Brain microvascular endothelial cell (primary cell): ENCODE measurements at regions not wholly inside any gene's neighbourhood (a gene's known extent, or its start where the extent isn't known, plus 50 kb on each side); places are given as distances from the start of the nearest gene placed in this dataset.

Experiments used
- DNase-seq: peaks from one replicate; pipeline ENCODE4 v3.0.0-alpha.2; 2020
- H3K27ac ChIP-seq: fragments of 250-450 bp; sonication (Bioruptor Pico); 2 replicates; pipeline ENCODE4 v1.5.1; 2020; ENCODE audit warnings: mild to moderate bottlenecking, moderate library complexity
- H3K27me3 ChIP-seq: fragments of 250-450 bp; sonication (Bioruptor Pico); replicated peaks from 2 replicates; pipeline ENCODE4 v1.5.1; 2020; ENCODE audit warnings: mild to moderate bottlenecking
- H3K36me3 ChIP-seq: fragments of 250-450 bp; sonication (Bioruptor Pico); replicated peaks from 2 replicates; pipeline ENCODE4 v1.5.1; 2020; ENCODE audit warnings: mild to moderate bottlenecking
- H3K4me3 ChIP-seq: 2 replicates; pipeline ENCODE4 v1.5.1; 2011; ENCODE audit warnings: low read depth, mild to moderate bottlenecking, control low read depth, low read length, moderate library complexity
- CTCF ChIP-seq: IDR thresholded peaks from 2 replicates; pipeline ENCODE4 v1.5.1; 2011; ENCODE audit warnings: low read depth, mild to moderate bottlenecking, moderate library complexity, low read length, control low read depth, inconsistent platforms; ENCODE audit errors: missing control alignments
- in situ Hi-C: cut with HindIII; loops from 2 replicates; pipeline ENCODE4 v1.10.0; 2017; ENCODE audit warnings: low sequenced_read_pairs, low pct_ligation_motif_present

GRCh38 chr1:5394111-5394510 lies 598.1 kb downstream of the NPHP4 start:
- Histone ChIP-seq H3K27ac (no peak overlapping the region), H3K27me3 (no peaks in the 10 kb centered on the region), H3K4me3 (no peak overlapping the region), H3K36me3 (no peaks in the 10 kb centered on the region)
- no peak for DNase-seq
- in situ Hi-C loops: no loop called here
- no peak for TF ChIP-seq CTCF

- H3K4me3 ChIP-seq: no peak overlapping the region
- H3K36me3 ChIP-seq: no peaks in the 10 kb centered on the region
- DNase-seq: no peak
- H3K27ac ChIP-seq: no peak overlapping the region
- in situ Hi-C loops: no loop called here
- TF ChIP-seq CTCF: no peak
- H3K27me3 ChIP-seq: no peaks in the 10 kb centered on the region
These were observed 598.6 kb downstream of the NPHP4 start for GRCh38 chr1:5393603-5394002.

- Histone ChIP-seq H3K27me3 (no peaks in the 10 kb centered on the region), H3K36me3 (no peaks in the 10 kb centered on the region), H3K4me3 (no peak overlapping the region), H3K27ac (no peak overlapping the region)
- DNase-seq: no peak
- in situ Hi-C loops: no loop called here
- TF ChIP-seq CTCF: no peak
These were observed 599.1 kb downstream of the NPHP4 start for GRCh38 chr1:5393146-5393545.

GRCh38 chr1:5391725-5392124 lies 600.5 kb downstream of the NPHP4 start:
- no peak overlapping the region for H3K27ac ChIP-seq
- TF ChIP-seq CTCF: no peak
- no peak for DNase-seq
- H3K27me3 ChIP-seq: no peaks in the 10 kb centered on the region
- in situ Hi-C loops: no loop called here
- no peaks in the 10 kb centered on the region for H3K36me3 ChIP-seq
- no peak overlapping the region for H3K4me3 ChIP-seq

GRCh38 chr1:5390504-5390903 lies 601.7 kb downstream of the NPHP4 start:
- in situ Hi-C loops: no loop called here
- Histone ChIP-seq H3K36me3 (no peaks in the 10 kb centered on the region), H3K27me3 (no peaks in the 10 kb centered on the region), H3K27ac (no peak overlapping the region), H3K4me3 (no peak overlapping the region)
- TF ChIP-seq CTCF: no peak
- DNase-seq: no peak

- Histone ChIP-seq H3K27me3 (no peaks in the 10 kb centered on the region), H3K4me3 (no peak overlapping the region), H3K36me3 (no peaks in the 10 kb centered on the region), H3K27ac (no peak overlapping the region)
- in situ Hi-C loops: no loop called here
- no peak for DNase-seq
- TF ChIP-seq CTCF: no peak
These were observed 602.9 kb downstream of the NPHP4 start for GRCh38 chr1:5389101-5389885.
